HTR-8/SVneo (cell line): ENCODE measurements at regions not wholly inside any gene's neighbourhood (a gene's known extent, or its start where the extent isn't known, plus 50 kb on each side); places are given as distances from the start of the nearest gene placed in this dataset.
"Not testable (repeated sequence)": the region's sequence is repeated elsewhere in the genome, so short reads cannot be mapped to it uniquely, and the experiment has no call there.

Experiments
- DNase-seq: peaks from one replicate; pipeline ENCODE4 v3.0.0; 2011; ENCODE audit warnings: low spot score, mixed read lengths; ENCODE audit not compliant: insufficient read length
- FAIRE-seq: peaks from 2 replicates; lab custom pipeline; 2011; peaks lifted over from hg19 to GRCh38; lab: Jason Lieb, UNC

DNA sequence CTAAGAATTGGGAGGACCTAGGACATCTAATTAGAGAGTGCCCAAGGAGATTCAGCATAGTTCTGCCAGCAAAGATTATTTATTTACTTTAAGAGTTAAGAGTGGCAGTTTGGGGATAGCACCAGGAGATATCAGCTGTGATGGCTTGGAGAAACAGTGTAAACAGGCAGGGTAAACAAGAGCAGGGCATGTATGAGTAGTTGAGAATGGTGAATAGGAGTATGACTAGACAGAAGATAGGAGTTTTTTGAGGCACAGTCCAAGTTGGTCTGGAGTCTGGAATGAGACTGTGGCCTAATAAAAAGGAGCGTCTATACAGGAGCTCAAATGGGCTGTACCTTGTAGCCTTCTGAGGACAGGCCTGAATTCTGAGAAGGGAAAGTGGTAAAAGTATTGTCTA, 404.1 kb downstream of the BCKDHB start:
- not testable (repeated sequence) for DNase-seq, FAIRE-seq

DNA sequence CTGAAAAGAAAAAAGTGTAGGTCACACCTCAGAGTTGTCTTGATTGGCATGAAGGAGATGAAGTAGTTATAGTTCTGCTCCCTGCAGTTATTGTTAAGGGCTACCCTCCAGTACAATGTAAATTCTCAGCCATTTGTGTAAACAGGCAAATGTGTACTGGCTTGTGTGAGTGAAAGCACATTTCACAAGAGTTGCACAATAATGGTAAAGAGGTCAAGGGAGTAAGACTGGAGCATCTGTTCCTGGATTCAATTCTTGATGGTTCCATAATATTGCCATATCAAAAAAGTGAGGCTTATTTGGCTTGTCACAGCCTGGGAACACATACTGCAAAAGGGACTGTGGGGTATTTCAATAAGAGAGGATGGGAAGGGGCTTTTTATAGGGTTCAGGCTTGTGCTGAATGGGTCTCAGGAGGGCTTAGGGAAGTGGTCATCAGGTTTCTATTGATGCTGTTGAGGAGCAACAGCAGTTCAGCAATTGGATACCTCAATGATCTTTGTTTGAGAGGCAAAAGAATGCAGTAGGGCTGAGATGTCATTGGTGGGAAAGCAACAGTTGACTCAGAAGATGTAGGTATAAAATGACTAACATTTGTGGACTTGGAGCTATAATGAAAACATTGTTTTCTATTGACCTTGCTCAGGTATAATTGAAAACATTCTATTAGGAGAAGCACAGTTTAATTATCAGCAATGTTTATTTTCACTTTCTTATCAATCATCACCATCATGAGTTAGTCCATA, 402.6 kb downstream of the BCKDHB start:
- DNase-seq (no peak), FAIRE-seq (no peak)

DNA sequence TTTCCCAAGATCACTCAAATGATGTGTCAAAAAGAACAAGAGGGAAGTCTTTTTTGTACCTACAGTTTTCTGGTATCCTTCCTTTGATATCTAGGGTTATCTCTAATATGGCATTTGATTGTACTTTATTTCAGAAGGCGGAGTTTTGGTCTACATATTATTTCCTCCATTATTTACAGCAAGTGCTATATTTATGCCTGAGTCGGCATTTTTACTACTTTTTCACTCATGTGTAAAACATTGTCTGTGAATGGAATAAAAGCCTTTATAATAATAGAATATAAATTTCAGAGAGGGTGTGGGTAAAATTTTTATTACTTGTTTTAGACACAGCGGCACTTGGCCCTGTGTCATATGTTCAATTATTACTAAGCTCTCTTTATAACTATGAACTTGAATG, 398.4 kb downstream of the BCKDHB start:
- DNase-seq: no peak
- no peak for FAIRE-seq

DNA sequence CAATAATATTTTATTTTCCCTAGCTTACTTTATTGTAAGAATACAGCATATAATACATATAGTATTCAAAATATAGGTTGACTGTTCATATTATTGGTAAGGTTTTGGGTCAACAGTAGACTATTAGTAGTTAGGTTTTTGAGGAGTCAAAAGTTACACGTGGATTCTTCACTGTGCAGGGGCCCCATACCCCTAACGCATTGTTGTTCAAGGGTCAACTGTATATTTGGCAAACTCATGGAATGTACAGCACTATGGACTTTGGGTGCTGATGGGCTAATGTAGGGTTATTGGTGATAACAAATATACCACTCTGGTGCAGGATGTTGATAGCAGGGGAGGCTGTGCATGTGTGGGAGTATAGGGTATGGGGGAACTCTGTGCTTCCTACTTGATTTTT, 397.2 kb downstream of the BCKDHB start:
- FAIRE-seq (no peak), DNase-seq (no peak)

DNA sequence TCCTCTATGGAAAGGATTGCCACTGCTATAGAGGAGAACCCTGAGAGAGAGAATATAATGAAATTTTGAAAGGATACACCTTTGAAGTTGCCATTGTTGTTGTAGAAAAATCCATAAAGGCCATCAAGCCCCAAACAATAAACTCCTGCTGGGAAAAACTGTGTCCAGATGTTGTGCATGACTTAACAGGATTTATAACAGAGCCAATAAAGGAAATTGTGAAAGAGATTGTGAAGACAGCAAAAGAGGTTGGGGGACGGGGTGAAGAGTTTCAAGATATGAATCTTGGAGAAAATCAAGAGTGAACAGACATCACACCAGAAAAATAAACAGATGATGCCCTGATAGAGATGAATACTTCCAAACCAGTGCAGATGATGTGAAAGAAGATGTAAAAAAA, 396.4 kb downstream of the BCKDHB start:
- DNase-seq (no peak), FAIRE-seq (no peak)

DNA sequence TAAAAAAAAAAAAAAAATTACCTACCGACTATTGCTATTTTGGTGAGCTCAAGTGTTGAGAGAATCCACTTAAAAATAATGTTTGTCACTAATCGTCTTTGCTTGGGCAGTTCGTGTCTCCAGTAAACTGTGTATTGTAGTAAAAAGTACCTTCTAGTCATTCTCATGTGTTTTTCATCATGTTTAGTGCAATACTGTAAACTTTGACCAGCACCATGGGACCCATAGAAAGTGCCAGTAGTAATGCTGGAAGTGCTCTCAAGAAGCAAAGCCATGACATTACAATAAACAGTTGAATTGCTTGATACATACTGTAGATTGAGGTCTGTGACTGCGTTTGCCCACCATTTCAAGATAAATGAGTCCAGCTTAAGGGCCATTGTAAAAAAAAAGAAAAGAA, 395.2 kb downstream of the BCKDHB start:
- no peak for FAIRE-seq
- no peak for DNase-seq

DNA sequence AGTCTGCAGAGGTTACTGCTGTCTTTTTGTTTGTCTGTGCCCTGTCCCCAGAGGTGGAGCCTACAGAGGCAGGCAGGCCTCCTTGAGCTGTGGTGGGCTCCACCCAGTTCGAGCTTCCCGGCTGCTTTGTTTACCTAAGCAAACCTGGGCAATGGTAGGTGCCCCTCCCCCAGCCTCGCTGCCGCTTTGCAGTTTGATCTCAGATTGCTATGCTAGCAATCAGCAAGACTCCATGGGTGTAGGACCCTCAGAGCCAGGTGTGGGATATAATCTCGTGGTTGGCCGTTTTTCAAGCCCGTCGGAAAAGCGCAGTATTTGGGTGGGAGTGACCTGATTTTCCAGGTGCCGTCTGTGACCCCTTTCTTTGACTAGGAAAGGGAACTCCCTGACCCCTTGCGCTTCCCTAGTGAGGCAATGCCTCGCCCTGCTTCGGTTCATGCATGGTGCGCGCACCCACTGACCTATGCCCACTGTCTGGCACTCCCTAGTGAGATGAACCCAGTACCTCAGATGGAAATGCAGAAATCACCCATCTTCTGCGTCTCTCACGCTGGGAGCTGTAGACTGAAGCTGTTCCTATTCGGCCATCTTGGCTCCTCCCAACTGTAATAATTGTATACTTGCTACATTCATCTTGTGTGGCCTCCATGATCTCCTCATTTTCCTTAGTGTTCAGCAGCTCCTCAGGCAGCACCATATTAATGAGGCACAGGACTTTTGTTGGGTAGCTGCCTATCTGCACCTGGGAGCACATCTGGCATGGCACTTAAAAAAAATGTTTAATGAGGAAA, 391.4 kb downstream of the BCKDHB start:
- DNase-seq, FAIRE-seq: not testable (repeated sequence)

DNA sequence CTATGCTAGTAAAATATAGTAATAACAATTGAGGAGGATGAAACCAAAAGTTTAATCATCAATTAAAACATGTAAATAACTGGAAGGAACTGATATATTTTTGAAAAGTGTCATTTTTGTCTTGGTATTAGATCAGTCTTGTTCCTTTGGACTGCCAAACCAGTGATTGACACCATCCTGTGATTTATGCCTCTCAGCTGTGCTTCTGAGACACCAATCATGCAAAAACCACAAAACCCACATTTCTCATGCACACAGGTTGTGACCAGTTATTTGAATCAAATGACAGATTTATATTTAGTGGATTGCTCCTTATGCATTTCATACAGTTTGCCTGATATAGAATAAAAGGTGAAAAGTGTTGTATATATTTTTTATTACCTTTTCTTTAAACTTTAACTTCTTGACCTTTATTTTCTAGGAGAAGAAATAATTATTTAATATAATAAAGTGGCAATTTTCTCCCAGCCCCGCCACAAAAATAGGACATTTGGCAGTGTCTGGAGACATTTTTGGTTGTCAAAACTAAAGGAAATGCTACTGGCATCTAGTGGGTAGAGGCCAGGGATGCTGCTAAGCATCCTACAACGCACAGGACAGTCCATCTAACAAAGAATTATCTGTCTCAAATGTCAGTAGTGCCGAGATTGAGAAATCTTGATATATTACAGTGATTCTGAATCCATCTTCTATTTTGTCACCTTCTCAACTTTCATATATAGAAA, 383.6 kb downstream of the BCKDHB start:
- no peak for FAIRE-seq
- no peak for DNase-seq

DNA sequence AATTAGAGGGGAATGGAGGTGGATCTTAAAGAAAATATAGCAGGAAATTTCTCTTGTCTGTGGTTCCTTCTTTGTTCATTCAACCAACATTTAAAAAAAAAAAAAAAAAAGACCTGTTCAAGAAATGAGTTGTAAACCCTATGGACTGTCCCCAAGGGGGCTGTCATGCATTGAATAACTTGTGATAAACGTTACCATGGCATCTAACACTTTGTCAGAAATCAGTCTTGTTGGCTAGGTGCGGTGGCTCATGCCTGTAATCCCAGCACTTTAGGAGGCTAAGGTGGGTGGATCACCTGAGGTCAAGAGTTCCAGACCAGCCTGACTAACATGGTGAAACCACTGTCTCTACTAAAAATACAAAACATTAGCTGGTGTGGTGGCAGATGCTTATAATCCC, 381.7 kb downstream of the BCKDHB start:
- DNase-seq (no peak), FAIRE-seq (no peak)

DNA sequence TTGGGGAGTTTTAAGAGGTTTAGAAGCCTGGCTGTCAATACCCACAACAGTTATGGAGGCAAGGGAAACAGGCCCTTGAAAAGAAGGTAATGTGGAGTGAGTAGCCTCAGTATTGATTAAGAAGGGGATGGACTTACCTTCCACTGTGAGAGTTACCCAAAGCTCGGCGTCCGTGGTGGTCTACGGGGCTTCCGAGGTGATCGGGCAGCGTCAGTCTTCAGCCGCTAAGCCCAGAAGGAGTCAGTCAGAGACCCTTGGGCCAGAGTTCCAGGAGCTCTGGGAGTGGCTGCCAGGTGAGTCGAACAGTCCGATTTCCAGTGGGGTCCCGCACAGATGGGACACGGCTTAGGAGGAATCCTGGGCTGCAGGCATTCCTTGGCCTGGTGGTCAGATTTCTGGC, 379.0 kb downstream of the BCKDHB start:
- not testable (repeated sequence) for FAIRE-seq, DNase-seq

DNA sequence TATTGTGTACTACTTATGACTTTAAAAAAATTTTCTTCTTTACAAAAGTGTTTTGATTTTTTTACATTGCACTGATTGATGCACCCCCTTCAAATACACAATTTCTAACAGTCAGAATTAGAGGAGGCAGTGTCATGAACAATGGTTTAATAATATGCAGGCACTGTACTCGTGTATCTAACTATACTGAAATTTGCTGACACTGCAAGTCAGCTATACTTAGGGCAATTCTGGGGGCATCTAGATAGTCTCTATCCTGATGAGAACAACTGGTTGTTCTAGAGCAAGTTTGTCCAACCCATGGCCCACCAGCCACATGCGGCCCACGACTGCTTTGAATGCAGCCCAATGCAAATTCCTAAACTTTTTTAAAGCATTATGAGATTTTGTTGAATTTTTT, 375.6 kb downstream of the BCKDHB start:
- no peak for DNase-seq
- FAIRE-seq: no peak

DNA sequence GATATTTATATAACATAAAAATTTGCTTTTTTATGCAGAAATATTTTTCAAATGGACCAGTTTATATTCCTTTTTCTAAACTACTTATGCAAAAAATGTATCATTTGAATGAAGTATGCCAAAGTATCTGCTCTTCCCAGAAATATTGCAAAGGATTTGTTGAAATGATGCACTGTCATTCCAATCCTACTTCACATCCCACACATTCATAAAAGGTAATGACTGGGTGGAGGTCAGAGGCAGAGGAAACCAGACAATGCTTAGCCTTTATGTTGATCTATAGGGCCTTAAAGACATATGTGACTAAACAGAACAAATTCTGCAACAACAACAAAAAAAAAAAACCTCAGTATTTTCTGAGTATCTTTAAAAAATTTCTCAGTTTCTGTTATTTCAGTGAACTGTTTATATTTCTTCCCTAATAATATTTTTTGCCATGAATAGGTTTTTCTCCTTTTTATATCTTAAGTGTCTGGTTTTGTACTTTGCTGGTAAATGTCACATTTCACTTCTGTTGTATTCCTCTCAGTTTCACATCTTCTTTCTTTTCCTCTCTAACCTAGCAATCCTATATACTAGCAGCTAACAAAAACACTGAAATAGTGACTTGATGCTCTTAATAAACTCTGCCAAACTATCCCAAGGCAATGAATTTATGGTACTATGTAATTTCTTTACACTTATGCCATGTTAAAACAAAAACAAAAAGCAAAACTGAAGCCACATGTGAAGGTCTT, 374.1 kb downstream of the BCKDHB start:
- FAIRE-seq: no peak
- no peak for DNase-seq

DNA sequence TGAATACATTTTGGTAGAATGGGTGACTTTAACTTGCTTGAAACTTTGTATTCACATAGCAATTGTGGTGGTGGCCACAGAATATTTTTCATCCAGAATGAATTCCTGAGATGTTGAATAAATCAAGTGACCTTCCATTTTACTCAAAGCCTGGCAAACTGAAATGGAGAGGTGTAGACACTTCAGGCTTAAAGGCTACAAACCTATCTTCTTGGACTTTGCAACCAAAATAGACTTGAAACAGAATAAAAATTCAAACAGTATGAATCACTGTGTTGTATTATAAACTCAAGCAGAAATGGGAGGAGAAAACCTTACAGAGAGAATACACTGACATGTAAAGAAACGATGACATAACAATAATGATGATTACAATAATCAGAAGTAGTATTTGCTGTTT, 371.6 kb downstream of the BCKDHB start:
- no peak for FAIRE-seq
- no peak for DNase-seq

DNA sequence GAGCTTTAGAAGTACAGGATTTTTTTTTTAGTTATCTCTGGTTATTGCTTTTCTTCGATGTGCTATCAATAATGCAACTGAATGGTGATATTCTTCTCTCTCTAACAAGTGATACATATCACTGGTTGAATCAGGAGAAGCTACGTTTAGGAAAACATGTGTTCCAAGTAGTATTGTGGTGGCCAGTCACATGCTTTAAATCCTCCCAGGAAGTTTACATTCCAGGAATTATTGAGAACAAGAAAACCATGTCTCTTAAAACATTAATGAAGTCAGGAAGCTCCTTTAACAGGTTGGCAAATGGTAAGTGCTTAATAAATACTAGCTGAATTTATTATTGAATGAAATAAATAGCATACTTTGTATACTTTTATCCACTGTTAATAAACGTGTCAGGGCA, 371.1 kb downstream of the BCKDHB start:
- DNase-seq (no peak), FAIRE-seq (no peak)

DNA sequence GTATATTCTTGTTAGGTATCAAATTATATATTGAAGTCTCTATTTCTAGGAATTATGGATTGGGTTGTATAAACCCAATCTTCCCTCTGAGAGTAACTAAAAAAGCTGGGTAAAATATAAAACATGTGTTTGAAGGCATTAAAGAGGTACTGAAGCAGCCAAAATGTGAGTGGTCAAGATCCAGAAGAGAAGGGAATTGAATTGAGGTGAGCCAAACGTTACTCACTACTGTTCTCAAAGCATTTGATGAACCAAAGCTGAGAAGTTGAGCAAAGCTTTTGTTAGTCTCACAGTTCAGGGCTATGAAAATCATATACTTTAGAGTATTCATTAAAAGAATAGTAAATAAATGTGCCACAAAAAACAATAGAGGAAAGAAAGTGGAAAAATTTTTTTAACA, 365.8 kb downstream of the BCKDHB start:
- FAIRE-seq (no peak), DNase-seq (no peak)

DNA sequence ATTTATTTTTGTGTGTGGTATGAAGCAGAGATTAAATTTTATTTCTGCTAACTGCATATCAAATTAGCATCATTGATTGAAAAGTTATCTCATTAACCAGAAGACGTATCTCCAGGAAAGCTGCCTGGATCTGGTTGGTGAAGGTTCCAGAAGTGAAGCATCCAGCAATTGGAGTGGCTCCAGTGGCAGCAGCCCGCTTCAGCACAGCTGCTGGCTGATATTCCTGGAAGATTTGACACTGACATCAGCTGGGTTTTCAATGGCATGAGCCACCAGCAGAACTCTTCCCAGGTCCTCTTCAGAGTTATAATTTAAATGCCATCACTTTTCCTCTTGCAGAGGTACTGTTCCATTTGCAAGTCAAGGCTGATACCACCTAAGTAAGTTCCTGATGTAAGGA, 363.5 kb downstream of the BCKDHB start:
- FAIRE-seq (no peak), DNase-seq (no peak)

DNA sequence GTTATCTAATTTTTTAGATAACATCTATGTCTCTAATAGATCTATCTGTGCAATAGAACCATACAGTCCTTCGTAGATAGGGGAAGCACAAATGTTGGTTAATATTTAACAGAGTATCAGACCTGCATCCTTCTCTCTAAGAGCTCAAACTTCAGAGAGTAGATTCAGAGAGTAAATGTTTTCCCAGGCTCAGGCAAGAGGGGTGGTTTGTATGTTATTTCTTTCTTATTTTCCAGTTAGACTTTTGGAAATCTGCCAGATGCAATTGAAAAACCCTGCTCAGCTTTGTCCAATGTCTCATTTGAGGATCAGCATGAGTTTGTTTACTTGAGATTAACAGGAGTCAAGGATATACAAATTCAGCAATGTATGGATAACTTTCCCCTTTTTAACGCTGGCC, 361.9 kb downstream of the BCKDHB start:
- DNase-seq (no peak), FAIRE-seq (no peak)

DNA sequence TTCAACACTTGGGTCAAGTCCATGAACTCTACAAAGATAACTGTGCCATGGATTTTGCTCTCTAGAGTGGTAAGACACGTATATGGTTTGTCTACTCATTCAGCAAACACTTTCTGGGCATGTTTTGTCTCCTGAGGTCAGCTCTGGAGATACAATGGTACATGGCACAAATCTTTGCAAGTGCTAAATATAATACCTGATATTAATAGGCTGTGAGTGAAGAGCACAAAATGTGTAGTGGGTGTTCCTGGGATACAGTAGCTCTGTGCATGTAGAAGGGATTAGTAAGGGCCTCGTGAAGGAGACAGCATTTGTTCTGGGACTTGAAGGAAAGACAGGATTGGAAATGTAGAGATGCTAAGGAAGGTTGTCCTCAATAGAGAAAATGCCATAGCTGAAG, 360.9 kb downstream of the BCKDHB start:
- FAIRE-seq: no peak
- no peak for DNase-seq

DNA sequence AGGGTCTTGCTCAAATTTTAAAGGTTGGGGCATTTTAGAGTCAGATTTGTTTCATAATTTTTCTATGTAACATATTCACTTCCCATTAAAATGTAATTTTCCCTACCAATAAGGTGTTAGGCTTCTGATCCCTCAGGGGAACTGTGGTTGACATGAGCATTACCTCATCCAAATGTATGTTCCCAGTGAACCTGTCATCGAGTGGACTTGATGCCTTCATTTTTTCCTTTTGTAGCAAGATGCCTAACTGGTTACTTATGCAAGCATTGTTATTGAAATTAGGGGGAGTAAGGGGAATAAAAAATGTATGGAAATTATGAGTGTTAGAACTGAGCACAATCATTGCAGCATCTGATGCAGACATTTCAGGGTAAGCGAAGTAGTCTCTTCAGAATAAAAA, 360.5 kb downstream of the BCKDHB start:
- no peak for DNase-seq
- FAIRE-seq: no peak

DNA sequence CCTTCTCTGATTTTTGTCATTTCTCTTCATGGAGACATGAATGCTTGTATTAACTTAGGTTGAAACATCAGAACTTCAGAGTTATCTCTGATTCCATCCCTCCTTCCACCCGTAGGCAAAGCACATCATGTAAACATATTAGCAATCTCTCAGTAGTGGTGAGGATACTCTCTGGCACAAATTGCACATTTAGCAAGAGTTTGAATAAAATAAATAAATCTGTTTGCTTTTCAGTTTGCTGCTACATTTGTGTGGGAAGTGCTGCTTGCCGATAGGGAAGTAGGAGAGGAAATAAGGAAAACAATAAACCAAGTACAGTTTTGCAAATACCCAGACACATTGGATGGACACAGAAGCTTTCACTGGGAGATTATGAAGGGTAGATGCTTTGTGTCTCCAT, 359.0 kb downstream of the BCKDHB start:
- no peak for FAIRE-seq
- no peak for DNase-seq
